Amniotic epithelial cell (primary cell): ENCODE measurements at regions not wholly inside any gene's neighbourhood (a gene's known extent, or its start where the extent isn't known, plus 50 kb on each side); places are given as distances from the start of the nearest gene placed in this dataset.
"Not testable (repeated sequence)": the region's sequence is repeated elsewhere in the genome, so short reads cannot be mapped to it uniquely, and the experiment has no call there.

Source experiments
- DNase-seq: peaks from one replicate; pipeline ENCODE4 v3.0.0-alpha.2; 2010; ENCODE audit warnings: low read depth

DNA sequence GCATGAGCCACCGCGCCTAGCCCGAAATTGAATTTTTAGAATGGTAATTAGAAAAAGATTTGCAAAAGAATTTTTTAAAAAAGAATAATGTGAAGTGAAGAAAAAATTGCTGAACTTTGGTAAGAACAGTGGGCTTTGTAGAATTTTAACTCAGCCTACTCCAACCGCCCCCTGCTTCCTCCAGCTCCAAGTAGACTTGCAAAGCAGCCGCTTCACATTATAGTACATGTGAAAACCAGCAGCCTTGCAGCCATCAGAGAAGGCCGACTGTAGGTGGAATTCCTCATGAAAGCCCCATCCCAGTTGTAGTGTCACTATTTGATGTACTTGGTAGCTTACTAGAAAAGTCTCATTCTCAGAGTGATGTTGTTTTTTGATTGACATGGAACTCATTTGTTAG, 835.6 kb downstream of the TBC1D32 start:
- no peak for DNase-seq

DNA sequence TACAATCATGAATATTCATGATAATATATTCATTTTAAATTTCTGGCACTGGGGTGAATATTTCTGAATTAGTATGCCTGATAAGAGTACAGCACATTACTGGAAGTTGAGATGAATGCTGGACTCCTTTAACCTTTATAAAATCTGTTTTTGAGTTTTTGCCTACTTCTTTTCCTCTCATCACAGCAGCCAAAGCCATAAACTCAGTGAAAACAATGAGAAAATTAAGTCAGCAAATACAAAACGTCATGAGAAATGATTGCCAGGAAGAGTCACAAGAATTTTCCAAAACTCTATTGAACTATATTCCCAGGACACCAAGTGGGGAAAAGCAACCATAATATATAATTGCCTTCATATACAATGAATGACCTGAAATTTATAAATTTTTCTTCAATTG, 837.6 kb downstream of the TBC1D32 start:
- no peak for DNase-seq

- no peak for DNase-seq
Observed at GRCh38 chr6:120493505-120493904, 840.8 kb downstream of the TBC1D32 start.

DNA sequence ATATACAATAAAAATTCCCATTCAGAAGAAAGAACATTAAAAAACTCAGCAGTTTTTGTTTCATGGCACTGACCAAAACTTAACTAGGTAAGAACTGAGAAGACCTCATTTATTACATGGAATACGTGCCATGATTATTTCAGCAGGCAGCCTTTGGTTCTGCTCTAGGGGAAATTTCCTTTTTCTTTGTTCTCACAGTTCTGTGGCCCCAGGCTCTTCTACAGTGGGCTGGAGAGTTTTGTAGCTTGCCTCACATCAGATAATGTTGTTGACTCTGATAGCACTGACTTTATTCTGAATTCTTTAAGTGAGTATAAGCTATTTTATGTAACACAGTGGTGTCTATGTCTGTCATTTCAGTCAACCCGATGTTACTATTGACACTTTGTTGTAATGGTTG, 844.3 kb downstream of the TBC1D32 start:
- DNase-seq = no peak

GRCh38 chr6:120484146-120484545, 850.1 kb downstream of the TBC1D32 start:
- no peak for DNase-seq

GRCh38 chr6:120478650-120479049, 855.6 kb downstream of the TBC1D32 start:
- DNase-seq = no peak

- no peak for DNase-seq
Observed at GRCh38 chr6:120473804-120474203, 860.5 kb downstream of the TBC1D32 start.

- no peak for DNase-seq
Observed at GRCh38 chr6:120468486-120468885, 865.8 kb downstream of the TBC1D32 start.

DNA sequence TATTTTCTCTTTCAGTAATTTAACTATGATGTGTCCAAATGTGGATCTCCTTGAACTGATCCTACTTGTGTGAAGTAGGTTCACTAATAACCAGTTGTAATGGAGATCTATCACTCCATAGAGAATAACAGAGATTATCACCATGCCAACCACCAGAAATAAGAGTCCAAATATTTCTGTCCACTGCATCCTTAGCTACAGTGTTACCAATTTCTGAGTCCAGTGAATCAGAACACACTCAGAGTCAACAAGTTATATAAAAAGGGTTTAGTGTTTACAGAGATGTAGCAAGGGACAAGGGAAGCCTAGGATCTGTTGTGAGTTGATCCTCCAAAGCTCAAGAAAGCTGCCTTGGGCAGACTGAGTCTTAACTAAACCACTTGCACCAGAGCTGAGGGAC, 882.8 kb downstream of the TBC1D32 start:
- no peak for DNase-seq

DNA sequence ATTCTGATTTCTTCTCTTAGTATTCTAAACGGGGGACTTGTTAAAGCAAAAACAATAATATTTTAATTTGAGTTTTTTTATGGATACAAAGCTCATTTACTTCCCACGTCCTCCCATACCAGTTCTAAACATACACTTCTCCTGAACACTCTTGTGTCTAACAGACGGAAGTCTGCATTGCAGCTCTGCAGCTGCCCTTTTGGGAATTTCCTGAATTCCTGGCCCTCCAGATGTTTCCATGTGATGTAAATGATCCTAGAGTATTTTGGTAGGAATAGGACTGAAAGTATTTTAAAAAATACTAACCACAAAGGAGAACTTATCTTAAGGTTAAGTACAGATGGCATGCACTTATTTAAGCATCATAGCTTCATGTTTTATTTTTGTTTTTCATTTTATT, 886.7 kb downstream of the TBC1D32 start:
- DNase-seq = no peak

DNA sequence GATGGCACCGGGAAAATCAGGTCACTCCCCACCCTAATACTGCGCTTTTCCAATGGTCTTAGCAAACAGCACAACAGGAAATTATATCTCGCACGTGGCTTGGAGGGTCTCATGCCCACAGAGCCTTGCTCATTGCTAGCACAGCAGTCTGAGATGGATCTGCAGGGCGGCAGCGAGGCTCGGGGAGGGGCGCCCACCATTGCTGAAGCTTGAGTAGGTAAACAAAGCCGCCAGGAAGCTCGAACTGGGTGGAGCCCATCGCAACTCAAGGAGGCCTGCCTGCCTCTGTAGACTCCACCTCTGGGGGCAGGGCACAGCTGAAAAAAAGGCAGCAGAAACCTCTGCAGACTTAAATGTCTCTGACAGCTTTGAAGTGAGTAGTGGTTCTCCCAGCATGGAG, 901.4 kb downstream of the TBC1D32 start:
- not testable (repeated sequence) for DNase-seq

DNA sequence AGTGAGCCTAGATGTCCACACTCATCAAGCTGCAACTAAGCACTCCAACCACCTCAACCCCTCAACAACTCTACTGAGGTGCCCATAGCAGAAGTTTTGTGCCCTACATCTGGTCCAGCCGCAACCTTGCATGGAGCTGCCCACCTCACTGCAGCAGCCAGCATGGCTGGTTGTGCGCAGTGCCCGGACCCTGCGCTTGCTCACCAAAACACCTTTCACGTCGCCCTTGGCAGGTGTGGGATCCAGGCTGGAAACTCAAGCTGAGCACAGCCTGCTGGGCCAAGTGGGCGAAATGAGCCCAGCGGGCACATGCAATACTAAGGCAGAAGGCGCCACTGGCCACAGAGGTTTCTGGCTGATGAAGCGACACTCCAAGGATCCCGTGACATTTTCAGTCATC, 902.4 kb downstream of the TBC1D32 start:
- DNase-seq = no peak

- no peak for DNase-seq
Observed at GRCh38 chr6:120411394-120411793, 922.9 kb downstream of the TBC1D32 start.

DNA sequence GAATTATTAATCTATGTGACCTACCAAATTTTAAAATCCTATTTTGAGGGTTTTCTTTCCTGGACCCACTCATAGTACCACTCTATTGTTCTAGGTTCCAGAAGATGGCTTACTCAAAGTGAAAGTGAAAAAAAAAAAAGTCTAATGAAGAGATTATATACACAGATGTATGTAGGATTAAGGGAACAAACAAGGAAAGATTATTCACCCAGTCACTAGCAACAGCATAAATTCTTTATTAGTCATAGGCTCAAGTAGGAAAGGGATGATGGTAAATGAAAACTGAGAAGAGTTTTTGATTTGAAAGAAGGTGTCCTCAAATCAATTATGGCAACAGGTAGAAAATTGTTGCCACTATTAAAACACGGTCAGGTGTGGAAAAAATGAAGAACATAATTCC, 923.7 kb downstream of the TBC1D32 start:
- no peak for DNase-seq

DNA sequence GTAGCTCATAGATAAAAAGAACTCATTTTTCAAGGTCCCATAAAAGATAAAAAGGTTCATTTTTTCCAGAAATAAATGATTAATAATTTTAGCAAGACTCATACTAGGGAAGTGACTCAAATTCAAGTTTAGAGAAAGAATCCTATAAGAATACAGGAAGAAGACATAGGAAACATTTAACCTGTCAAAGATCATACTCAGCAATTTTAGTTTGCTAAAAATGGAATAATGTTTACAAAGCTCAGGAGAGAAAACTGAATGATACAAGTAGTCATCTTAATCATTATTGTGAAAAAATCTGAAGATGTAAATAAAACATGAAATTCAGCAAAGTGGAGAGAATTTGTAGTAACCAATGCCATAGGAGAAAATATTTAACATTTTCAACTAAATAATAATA, 926.6 kb downstream of the TBC1D32 start:
- DNase-seq = no peak

GRCh38 chr6:120405947-120406346, 928.3 kb downstream of the TBC1D32 start:
- DNase-seq = no peak

DNA sequence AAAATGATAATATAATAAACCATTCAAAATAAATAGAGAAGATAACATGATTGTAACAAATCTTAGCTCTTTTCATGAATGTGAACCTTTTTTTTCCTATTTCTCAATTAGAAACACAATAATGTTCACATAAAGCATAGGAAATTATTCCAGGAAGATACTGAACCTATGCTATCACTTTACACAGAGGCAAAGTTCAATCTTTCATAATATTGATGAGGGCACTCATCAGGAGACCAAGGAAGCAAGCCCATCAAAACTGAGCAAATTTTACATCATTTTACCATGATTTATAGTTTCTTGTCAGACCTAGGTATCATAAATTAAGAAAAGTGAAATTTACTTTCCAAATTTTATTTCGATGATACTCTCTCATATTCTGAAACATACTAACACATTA, 938.5 kb downstream of the TBC1D32 start:
- no peak for DNase-seq

DNA sequence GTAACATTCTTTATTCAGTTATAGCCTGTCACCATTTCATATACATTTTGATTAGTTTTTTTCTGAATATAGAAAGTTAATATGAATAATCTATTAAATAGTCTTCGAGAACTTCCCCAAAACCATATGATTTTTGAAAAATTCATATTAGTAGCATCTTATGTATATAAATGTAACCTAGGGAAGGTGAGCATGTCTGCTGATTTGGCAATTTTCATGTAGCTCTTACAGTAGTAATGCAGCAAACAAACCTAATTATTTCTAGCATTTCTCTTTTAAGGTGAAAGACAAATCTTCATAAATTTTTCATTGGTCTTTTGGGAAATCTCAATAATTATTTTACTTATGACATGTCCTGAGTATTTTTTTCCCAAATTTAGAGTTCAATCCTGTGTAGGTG, 939.0 kb downstream of the TBC1D32 start:
- no peak for DNase-seq

DNA sequence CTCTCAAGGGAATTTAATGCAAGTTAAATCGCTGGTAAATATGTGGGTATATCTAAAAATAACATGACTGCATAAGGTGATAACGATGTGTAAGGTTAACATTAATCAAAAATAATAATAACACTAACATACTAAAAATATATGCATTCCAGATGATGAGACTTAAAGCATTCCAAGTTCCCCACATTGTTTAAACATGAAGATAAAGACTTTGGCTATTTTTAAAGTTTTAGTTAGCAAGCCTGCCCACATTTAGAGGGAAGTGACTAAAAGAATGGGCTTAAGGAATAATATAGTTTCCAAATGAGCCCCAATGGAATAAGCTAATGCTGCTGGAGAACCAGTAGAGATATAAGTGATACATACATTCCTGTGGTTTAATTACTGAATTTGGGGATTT, 941.3 kb downstream of the TBC1D32 start:
- no peak for DNase-seq

DNA sequence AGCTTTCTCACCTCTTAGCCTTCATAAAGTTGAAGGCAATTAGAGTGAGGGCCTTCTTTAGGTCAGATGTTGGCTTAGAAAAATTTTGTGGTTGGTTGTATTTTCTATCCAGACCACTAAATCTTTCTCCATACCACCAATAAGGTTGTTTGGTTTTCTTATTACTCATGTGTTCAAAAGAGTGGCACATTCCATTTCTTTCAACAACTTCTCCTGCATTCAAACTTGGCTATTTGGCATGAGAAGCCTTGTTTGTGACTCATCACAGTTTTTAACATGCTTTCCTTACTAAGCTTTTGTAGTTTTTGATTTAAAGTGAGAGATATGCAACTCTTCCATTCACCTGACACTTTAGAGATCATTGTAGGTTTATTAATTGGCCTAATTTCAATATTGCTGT, 949.6 kb downstream of the TBC1D32 start:
- DNase-seq = peak; percentile 7

GRCh38 chr6:120383681-120384080, 950.6 kb downstream of the TBC1D32 start:
- no peak for DNase-seq

DNA sequence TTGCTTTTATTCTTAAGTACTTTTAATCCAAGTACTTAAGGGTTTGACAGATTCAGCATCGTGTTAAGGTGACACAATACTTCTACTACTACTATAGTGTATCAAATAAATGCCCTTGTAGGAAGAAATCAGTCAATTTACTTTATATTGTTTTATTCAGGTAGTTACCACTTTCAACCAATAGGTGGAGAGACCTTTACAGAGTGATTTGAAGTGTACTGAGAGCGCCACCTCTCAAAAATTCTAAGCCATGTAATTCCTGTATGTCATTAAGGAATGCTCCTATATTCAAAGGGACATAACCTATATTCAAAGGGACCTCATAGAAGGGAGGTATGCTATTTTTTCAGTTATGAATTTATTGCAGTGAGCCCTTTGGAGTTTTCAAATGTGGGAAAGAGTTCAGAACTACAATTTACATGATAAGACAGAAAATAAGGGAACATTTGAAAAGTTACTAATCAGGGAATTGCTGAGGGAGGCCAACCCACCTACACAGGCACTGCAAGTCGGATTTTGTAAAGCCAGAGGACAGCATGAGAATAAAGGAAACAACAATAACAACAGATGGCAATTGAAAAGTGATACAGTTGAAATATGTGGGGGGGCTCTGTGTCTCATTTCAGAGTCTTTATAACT, 955.6 kb downstream of the TBC1D32 start:
- DNase-seq = peak; percentile 43

DNA sequence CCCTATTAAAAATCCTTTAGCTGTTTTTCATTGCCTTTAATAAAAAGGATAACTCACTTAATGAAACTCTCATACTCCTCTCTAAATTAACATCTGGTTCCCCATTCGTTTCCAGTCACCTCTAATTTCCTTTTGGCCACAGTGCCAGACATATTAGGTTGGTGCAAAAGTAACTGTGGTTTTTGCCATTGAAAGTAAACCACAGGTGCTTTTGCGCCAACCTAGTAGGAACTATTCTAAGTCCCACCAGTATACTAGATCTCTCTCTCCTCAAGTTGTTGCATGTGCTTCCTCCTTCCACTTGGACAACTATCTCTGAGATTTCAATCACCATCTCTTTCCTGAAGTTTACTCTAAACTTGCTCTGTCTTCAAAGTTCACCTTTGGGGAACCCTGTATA, 961.1 kb downstream of the TBC1D32 start:
- DNase-seq = no peak

DNA sequence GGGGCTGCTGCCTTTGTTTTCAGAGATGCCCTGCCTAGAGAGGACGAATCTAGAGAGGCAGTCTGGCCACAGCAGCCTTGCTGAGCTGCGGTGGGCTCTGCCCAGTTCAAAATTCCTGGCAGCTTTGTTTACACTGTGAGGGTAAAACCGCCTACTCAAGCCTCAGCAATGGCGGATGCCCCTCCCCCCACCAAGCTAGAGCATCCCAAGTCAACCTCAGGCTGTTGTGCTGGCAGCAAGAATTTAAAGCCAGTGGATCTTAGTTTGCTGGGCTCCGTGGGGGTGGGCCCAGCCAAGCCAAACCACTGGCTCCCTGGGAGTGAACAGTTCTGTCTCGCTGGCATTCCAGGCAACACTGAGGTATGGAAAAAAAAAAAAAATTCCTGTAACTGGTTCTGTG, 970.9 kb downstream of the TBC1D32 start:
- DNase-seq = peak; percentile 7

DNA sequence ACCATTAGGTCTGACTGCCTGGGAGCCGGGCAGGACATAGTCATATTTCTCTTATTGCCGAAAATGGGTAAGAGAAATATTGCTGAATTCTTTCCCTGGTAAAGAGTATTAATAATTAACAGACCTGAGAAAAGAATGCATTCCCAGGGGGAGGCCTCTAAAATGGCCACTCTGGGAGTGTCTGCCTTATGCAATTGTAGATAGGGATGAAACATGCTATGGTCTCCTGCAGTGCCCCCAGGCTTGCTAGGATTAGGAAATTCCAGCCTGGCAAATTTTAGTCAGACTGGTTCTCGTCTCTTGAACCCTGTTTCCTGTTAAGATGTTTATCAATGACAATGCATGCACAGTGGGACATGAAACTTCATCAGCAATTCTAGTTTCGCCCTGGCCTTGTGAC, 975.7 kb downstream of the TBC1D32 start:
- DNase-seq = not testable (repeated sequence)
